SK-N-MC (cell line): ENCODE measurements at regions not wholly inside any gene's neighbourhood (a gene's known extent, or its start where the extent isn't known, plus 50 kb on each side); places are given as distances from the start of the nearest gene placed in this dataset.

Experiments used
- EZH2 ChIP-seq: fragments of 200-600 bp; sonication (generic); IDR thresholded peaks from one replicate; pipeline ENCODE4 v1.6.1; 2017; ENCODE audit warnings: antibody characterized with exemption
- FOXP2 ChIP-seq: optimal IDR thresholded peaks from 2 replicates; pipeline ENCODE3; 2011; ENCODE audit warnings: mild to moderate bottlenecking, moderate library complexity; ENCODE audit not compliant: insufficient read depth; ENCODE audit errors: extremely low read length, control extremely low read depth
- POLR2AphosphoS5 ChIP-seq: IDR thresholded peaks from 2 replicates; pipeline ENCODE4 v1.6.1; 2012; ENCODE audit warnings: mild to moderate bottlenecking, low read depth, low read length, borderline replicate concordance

GRCh38 chr2:12929758-12930157 is 213.0 kb downstream of the TRIB2 start:
- no peak for TF ChIP-seq POLR2AphosphoS5
- TF ChIP-seq EZH2, result no peak
- TF ChIP-seq FOXP2, result no peak
